NCI-H1092 treated with DMSO at 0.1 percent for 48 hours (cell line): ENCODE measurements at regions not wholly inside any gene's neighbourhood (a gene's known extent, or its start where the extent isn't known, plus 50 kb on each side); places are given as distances from the start of the nearest gene placed in this dataset.

Source experiments
- DNase-seq: peaks from one replicate; lab custom pipeline; 2025; lab: John Stamatoyannopoulos, UW

GRCh38 chr13:74784959-74785358 is 650.8 kb upstream of the KLF12 start:
- DNase-seq, result no peak

DNA sequence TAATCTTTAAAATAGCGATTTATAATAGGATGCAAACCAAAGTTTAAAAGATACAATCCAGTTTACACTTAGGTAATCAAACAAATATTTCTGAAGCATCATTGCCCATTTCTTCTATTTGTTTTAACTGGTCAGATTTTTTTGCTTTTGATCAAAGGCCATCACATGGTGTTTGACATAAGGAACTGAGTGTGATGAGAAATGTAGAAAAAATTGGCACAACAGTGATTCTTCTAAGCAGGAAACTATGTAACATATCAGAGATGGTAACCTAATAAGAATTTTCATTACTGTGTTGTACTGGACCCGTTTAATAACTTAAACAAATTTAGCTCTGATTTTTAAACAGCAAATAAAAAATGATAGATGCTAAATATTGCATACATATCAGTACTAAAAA is 644.7 kb upstream of the KLF12 start:
- no peak for DNase-seq

DNA sequence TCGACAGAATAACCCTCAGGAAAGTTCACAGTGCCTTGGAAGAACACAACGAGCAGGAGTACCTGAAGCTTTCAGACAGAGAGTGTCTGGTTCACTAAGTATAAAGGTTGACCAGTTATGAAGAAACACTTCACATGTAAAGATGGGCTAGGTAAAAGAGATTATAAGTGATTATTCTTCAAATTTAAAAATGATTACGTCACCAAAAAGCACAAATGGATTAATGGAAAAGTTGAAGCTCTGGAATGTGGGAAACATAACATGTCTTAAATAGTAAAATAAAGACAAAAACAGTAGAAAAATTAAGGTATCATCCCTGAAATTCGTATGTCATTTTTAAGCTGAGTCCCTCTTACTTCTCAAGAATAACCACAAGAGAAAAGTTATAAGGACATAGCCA is 643.9 kb upstream of the KLF12 start:
- no peak for DNase-seq

DNA sequence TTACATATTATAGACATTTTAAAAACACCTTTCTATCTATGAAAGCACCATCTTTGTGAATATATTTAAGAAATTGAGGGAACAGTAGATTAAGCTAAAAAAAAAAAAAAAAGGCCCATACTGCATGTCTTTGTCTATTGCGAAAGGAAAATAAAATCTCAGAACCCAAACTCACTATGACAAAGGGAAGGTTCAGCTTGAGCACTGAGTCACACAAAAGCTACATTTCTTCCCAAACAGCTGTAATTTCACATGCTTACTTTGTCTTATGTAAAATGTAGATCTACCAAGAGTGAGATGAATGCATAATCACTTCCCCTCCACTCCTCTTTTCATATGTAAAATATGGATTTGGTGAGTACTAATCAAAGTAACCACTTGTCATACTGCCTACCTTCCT is 640.1 kb upstream of the KLF12 start:
- no peak for DNase-seq

DNA sequence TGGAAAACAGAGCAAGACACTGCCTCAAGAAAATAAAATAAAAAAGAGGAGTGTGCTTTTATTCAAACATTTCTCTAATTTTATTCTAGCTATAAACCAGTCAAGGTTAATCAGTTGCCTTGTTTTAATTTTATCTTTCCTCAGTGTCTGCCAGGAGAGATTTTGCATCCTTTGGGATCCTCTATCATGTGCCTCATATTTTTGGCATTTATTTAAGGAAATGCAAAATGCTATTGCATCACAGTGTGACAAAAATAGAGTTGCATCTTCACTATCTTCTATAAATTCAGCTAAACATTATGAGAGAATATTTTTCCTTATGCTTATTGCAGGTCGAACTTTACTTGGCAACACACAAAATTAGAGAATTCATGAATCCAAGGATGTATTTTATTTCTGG is 639.0 kb upstream of the KLF12 start:
- no peak for DNase-seq

DNA sequence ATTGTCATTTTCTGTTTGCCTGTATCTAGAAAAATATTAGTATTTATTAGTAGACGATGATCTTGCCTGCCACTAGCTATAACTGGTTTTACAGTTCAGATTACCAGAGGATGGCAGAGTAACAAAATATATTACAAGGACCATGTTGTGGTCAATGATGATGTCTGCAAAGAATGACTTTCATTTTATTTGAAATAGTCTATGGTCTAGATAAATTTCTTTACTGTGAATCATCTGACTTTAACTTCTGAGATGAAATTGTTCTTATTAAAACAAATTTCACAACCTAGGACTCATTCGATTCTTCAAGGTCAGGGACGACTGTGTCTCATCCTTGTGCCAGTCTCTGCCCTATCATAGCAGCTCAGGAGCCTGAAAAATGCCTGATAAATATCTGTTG is 637.8 kb upstream of the KLF12 start:
- no peak for DNase-seq

- no peak for DNase-seq
Observed at GRCh38 chr13:74770361-74770760, 636.2 kb upstream of the KLF12 start.

- no peak for DNase-seq
Observed at GRCh38 chr13:74769333-74769732, 635.1 kb upstream of the KLF12 start.

DNA sequence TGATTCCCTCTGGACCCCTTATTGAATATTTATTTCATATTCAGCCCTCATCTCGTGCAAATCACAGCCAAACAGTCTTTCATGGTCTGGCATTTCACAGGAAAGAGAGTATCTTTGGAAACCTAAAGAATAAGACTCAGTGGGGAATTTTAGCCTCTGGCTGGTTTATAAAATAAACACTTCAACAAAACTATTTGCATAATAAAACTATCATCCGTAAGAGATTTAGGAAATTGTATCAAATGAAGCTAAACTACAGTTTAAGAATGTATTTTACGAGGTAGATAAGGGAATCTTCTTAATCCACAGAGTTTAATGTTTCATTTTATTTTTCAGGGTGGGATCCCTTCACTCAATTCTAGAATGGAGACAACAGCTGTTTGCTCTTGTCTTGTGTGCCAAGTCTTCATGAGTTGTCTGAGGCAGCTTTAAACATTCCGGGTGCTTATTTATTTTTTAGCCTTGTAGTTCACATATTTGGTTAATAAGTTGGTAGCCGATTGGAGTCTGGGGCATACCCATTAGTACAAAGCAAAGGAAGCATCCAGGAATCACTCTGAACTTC is 634.4 kb upstream of the KLF12 start:
- DNase-seq, result no peak

GRCh38 chr13:74767050-74767449 is 632.8 kb upstream of the KLF12 start:
- DNase-seq, result no peak

DNA sequence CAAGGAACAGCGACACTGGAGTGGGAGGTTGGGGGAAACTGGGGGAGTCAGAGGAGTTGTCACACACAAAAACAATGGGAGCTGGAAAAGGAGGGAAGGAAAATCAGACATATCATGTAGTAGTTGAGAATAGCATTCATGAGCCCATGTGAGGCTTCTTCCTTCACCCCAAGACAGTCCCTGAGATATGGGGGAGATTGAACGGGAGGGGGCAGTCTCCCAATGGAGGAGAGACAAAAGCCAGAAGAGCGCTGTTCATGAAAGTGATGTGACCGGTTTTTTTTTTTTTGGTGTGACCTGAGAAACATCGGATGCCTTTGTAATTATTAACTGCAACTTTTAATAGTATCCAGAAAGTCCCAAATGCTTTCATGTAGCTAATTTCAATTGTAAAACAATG is 631.8 kb upstream of the KLF12 start:
- DNase-seq, result no peak

- no peak for DNase-seq
Observed at GRCh38 chr13:74761801-74762757, 627.9 kb upstream of the KLF12 start.

GRCh38 chr13:74758188-74758587 is 624.0 kb upstream of the KLF12 start:
- DNase-seq, result no peak

GRCh38 chr13:74755065-74755464 is 620.9 kb upstream of the KLF12 start:
- DNase-seq, result no peak

DNA sequence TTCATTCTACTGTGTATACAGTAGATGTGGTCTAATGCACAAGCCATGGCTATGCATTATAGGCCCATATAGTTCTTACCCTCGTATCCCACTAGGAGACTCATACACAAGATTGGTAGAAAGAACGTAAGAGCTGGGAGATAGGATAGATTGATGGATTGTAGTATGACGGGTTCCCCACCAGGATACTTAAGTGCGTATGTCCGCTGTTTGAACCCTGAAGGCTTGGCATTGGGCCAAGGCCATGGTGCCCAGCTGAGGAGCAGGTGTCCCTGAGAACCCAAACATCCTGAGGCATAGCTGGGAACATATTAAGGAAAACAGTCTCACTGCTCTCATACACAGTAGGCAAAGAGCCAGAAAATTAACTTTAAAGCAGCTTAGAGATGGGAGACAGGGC is 617.5 kb upstream of the KLF12 start:
- DNase-seq, result peak; percentile 36

DNA sequence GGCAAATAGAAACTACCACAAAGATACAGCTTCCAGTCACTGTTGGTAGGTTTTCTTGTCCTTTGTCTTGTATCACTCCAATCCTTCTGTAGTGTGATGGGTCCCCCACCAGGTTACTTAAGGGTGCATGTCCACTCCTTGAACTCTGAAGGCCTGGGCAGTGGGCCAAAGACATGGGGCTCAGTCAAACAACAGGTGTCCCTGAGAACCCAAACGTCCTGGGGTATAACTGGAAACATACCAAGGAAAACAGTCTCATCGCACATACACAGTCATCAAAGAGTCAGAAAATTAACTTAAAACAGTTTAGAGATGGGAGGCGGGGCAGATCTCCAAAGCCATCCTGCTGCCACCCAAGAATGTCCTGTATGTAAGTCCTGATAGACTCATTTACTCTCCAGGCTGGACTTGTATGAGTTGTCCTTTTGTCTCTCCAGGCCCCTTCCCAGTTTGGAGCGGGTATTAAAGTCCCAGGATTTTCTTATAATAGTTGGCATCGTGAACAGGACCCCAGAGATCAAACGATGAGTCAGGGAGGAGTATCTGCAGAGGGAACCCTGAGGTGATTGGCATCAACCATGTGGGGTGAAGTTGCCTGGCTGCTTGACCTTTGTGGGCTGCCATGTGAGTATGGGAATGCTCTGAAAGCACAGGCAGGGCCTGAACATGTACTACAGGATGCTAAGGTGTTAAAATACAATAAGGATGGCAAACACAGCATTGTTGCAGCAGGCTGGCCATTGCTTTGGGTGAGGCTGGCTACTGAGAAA is 613.2 kb upstream of the KLF12 start:
- DNase-seq, result no peak

DNA sequence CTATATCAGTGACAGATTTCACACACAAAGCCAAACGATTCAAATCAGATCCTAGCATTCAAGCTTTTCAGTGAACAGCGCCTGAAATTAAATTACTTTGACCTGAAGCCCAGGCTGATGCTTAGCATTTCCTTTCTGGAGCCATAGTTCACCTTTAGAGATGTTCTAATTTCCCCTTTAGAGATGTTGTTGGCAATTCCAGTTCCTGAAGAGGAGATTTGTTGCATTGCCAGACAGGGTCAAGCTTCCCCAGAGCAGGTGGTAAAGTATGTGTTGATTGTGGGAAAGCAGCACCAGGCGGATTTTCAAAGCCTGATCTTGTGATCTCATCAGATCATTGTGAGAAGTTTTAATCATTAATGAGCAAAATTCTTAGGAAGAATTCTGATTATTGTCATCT is 609.8 kb upstream of the KLF12 start:
- no peak for DNase-seq

DNA sequence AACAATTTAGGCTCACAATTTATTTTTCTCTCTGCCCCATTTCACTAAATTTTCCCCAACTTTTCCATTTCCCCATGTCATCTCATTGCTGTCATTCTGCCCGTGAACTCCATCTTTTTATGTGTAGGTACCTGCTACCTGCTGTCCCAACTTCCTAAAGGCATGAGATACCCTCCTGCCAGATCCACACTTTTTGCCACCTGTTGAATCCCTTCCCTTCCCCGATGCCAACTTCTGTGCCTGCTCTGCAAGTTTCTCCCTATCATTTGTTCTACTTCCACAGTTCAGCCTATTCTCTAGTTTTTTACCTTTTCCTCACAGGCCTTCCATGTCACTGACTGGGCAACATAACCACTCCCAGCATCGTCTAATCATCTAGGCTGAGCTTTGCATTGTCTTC is 607.5 kb upstream of the KLF12 start:
- DNase-seq, result no peak

DNA sequence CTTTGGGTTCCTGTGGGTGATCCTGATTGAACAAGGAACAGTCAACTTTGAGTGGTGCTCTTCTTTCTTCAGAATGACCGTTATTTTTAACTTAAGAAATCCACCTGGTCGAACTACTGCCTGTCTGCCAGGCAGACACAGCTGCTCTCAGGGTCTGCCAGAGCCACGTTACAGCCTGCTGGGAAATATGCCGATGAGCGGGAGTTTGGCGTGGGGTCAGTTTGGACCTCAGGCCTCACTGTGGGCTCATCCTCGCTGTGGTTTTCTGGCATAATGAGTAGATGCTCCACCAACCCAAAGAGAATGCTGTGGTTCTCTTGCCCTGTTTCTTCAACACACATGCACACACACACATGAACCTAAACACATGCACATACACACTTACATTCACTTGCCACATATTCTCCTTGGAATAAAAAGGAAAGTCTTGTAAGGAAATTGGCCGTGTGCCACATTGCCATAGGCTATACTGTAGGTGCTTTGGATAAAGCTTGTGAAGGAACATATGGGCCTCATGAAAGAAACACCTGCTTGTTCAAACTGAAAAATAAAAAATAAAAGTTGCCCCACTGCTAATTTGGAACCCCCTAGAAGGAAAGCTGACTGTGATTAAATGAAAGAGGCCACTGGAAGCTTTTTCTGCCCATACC is 598.7 kb upstream of the KLF12 start:
- no peak for DNase-seq

DNA sequence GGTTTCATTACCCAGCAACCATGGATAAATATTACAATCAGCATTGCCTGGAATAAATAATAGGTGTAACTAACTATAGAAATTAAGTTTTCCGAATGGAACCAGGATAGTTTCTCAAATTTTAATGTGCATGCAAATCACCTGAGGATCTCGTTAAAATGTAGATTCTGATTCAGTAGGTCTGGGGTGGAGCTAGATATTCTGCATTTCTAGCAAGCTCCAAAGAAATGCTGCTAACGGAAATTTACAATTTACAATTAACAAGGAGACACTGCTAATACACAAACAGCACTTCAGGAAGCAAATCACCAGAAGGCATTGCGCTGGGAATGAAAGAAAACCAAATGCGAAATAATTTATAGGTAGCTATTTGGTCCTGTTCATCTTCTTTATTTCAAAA is 597.5 kb upstream of the KLF12 start:
- DNase-seq, result no peak

DNA sequence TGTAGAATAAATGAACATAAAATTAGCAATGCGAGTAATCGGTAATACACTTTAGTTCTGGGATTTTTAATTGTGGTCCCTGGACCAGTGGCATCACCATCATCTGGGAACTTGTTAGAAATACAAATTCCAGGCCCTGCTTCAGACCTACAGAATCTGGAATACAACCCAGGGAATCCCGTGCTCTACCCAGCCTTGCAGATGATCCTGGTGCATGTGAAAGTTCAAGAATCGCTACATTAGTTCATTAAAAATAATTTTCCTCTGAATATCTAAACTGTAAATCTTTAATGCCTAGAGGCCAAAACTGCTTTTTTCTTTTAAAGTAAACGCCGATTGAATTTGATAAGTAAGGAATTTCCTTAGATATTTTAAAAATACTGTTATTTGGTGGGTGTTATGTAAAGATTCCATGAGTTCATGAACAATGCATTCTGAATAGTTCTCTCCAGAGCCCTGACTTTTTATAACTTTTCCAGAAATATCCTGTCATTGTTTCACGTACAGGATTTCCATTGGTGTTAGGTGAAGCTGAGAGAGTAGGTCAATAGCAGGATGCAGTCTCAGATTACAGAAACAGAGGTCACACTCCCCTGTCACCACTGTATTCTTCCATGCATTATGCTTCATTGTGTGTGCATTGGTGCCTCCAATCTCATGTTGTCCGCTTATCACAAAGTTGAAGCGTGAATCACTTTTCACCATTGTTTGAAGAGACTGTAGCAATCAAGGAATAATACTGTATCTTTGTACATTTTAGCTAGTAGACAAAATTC is 596.5 kb upstream of the KLF12 start:
- no peak for DNase-seq

- no peak for DNase-seq
Observed at GRCh38 chr13:74726206-74726605, 592.0 kb upstream of the KLF12 start.
